Keratinocyte (primary cell): ENCODE measurements at regions not wholly inside any gene's neighbourhood (a gene's known extent, or its start where the extent isn't known, plus 50 kb on each side); places are given as distances from the start of the nearest gene placed in this dataset.

Experiments used
- CTCF ChIP-seq, 3 experiments: IDR thresholded peaks in 1 of 3; conservative IDR thresholded peaks in 1 of 3; optimal IDR thresholded peaks in 1 of 3; 2 replicates in 2 of 3; 3 replicates in 1 of 3; pipeline versions ENCODE3 to v1.5.1; 2011; ENCODE audit warnings: low read length in 3 of 3, mild to moderate bottlenecking in 3 of 3, moderate library complexity in 2 of 3, control low read depth in 1 of 3, inconsistent platforms in 1 of 3; ENCODE audit not compliant: insufficient read depth in 2 of 3; ENCODE audit errors: extremely low read depth in 1 of 3
- EZH2 ChIP-seq: IDR thresholded peaks from one replicate; pipeline ENCODE4 v1.6.1; 2012; ENCODE audit warnings: inconsistent platforms, mild to moderate bottlenecking, low read length, moderate library complexity

GRCh38 chr15:89410039-89410435 is 75.4 kb upstream of the POLG start:
- TF ChIP-seq CTCF (optimal IDR thresholded peaks at IDR 0.05 in 1 of 3, IDR thresholded peaks at IDR 0.05 in 1 of 3, conservative IDR thresholded peaks at IDR 0.05 in 1 of 3; ENCODE audit: extremely low read depth in 1 of 3, insufficient read depth in 2 of 3, low read length in 3 of 3): no peak
- no peak for TF ChIP-seq EZH2
